Stomach (tissue), 4 donors: ENCODE measurements at regions not wholly inside any gene's neighbourhood (a gene's known extent, or its start where the extent isn't known, plus 50 kb on each side); places are given as distances from the start of the nearest gene placed in this dataset.

Source experiments
- POLR2A ChIP-seq, 4 donors: fragments of 450-650 bp; IDR thresholded peaks; one replicate each; pipeline ENCODE4 v1.6.1; 2016; ENCODE audit warnings: antibody characterized with exemption in 4 of 4, control low read depth in 2 of 4, mild to moderate bottlenecking in 1 of 4, moderate library complexity in 1 of 4
- POLR2AphosphoS5 ChIP-seq, 3 donors: sonication (generic); formaldehyde crosslinking; IDR thresholded peaks; one replicate each; pipeline ENCODE4 v1.6.1; 2016; ENCODE audit warnings: antibody characterized with exemption in 3 of 3
- TF ChIP-seq, protein P1 (sequence below), 7 experiments: fragments of 450-650 bp in 4 of 7; fragments of 200-600 bp in 3 of 7; sonication (generic) in 3 of 7; IDR thresholded peaks; one replicate each; pipeline ENCODE4 v1.5.1; 2016 to 2019; ENCODE audit warnings: antibody characterized with exemption in 7 of 7, control low read depth in 2 of 7, mild to moderate bottlenecking in 1 of 7

DNA sequence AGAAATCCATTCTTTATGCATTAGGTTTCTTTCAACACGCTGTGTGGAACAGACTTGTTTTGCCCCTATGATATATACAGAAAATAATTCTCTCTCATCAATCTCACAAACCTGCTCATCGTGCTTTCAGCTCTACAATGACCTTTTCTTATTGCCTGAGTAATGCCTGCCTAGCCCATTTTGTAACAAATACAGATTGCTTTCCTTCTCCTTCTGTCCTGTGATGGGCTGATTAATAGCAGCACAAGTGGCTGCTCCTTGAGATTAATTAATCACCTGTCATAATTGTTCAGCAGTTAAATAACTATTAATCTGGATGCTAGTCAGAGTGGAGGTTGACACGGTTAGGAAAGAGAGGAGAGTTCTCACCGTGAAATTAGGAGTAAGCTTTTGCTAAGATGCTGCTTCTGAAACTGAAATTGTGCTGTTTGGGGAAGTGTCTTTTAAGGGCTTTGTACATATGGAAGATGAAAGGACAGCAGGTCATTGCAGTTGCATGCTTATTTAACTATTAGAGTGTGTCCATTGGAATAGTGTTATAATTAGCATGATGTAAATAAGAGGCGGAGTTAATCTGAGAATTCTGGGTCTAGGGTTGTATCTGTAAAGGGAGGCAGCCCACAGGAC lies 1430.5 kb downstream of the FAM181B start:
- TF ChIP-seq, protein P1, sequence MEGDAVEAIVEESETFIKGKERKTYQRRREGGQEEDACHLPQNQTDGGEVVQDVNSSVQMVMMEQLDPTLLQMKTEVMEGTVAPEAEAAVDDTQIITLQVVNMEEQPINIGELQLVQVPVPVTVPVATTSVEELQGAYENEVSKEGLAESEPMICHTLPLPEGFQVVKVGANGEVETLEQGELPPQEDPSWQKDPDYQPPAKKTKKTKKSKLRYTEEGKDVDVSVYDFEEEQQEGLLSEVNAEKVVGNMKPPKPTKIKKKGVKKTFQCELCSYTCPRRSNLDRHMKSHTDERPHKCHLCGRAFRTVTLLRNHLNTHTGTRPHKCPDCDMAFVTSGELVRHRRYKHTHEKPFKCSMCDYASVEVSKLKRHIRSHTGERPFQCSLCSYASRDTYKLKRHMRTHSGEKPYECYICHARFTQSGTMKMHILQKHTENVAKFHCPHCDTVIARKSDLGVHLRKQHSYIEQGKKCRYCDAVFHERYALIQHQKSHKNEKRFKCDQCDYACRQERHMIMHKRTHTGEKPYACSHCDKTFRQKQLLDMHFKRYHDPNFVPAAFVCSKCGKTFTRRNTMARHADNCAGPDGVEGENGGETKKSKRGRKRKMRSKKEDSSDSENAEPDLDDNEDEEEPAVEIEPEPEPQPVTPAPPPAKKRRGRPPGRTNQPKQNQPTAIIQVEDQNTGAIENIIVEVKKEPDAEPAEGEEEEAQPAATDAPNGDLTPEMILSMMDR (IDR thresholded peaks at IDR 0.05), result no peak
- no peak for TF ChIP-seq POLR2A (IDR thresholded peaks at IDR 0.05)
- TF ChIP-seq POLR2AphosphoS5 (IDR thresholded peaks at IDR 0.05), result no peak
